ENCODE measurements at regions not wholly inside any gene's neighbourhood (a gene's known extent, or its start where the extent isn't known, plus 50 kb on each side); places are given as distances from the start of the nearest gene placed in this dataset.
A peak's percentile ranks its signal among the peaks of the same experiment; 100 is the strongest.

GRCh38 chr13:68319384-68319783 is 1089.2 kb upstream of the PCDH9 start:
- no peak for DNase-seq (ENCODE audit: low read depth)

- no peak for DNase-seq (ENCODE audit: low read depth)
Measured at GRCh38 chr13:68304286-68304893, 1074.3 kb upstream of the PCDH9 start.

- no peak for DNase-seq (ENCODE audit: low read depth)
Measured at GRCh38 chr13:68293631-68294030, 1063.5 kb upstream of the PCDH9 start.

GRCh38 chr13:68292601-68293000 is 1062.5 kb upstream of the PCDH9 start:
- no peak for DNase-seq (ENCODE audit: low read depth)

GRCh38 chr13:68291595-68291994 is 1061.5 kb upstream of the PCDH9 start:
- DNase-seq (ENCODE audit: low read depth) = no peak

- no peak for DNase-seq (ENCODE audit: low read depth)
Measured at GRCh38 chr13:68275758-68276157, 1045.6 kb upstream of the PCDH9 start.

GRCh38 chr13:68272652-68273051 is 1042.5 kb upstream of the PCDH9 start:
- DNase-seq (ENCODE audit: low read depth) = no peak

GRCh38 chr13:68264692-68265091 is 1034.6 kb upstream of the PCDH9 start:
- DNase-seq (ENCODE audit: low read depth) = no peak

GRCh38 chr13:68261105-68261504 is 1031.0 kb upstream of the PCDH9 start:
- DNase-seq (ENCODE audit: low read depth) = no peak

- DNase-seq (ENCODE audit: low read depth) = no peak
Measured at GRCh38 chr13:68257111-68257842, 1027.1 kb upstream of the PCDH9 start.

- no peak for DNase-seq (ENCODE audit: low read depth)
Measured at GRCh38 chr13:68254151-68254550, 1024.0 kb upstream of the PCDH9 start.

- DNase-seq (ENCODE audit: low read depth) = no peak
Measured at GRCh38 chr13:68234274-68234673, 1004.1 kb upstream of the PCDH9 start.

GRCh38 chr13:68232351-68233130 is 1002.4 kb upstream of the PCDH9 start:
- DNase-seq (ENCODE audit: low read depth) = no peak

GRCh38 chr13:68214691-68215415 is 984.7 kb upstream of the PCDH9 start:
- DNase-seq (ENCODE audit: low read depth) = no peak

GRCh38 chr13:68199271-68199670 is 969.1 kb upstream of the PCDH9 start:
- DNase-seq (ENCODE audit: low read depth) = no peak

- DNase-seq (ENCODE audit: low read depth) = peak; percentile 0
Measured at GRCh38 chr13:68190818-68191217, 960.7 kb upstream of the PCDH9 start.

GRCh38 chr13:68185444-68186141 is 955.5 kb upstream of the PCDH9 start:
- no peak for DNase-seq (ENCODE audit: low read depth)

- DNase-seq (ENCODE audit: low read depth) = peak; percentile 5
Measured at GRCh38 chr13:68176475-68176874, 946.3 kb upstream of the PCDH9 start.

- DNase-seq (ENCODE audit: low read depth) = no peak
Measured at GRCh38 chr13:68174893-68175292, 944.8 kb upstream of the PCDH9 start.

- no peak for DNase-seq (ENCODE audit: low read depth)
Measured at GRCh38 chr13:68173111-68173510, 943.0 kb upstream of the PCDH9 start.

- no peak for DNase-seq (ENCODE audit: low read depth)
Measured at GRCh38 chr13:68170961-68171360, 940.8 kb upstream of the PCDH9 start.

GRCh38 chr13:68168448-68168847 is 938.3 kb upstream of the PCDH9 start:
- no peak for DNase-seq (ENCODE audit: low read depth)
